Aorta (tissue), 5 donors: ENCODE measurements at regions not wholly inside any gene's neighbourhood (a gene's known extent, or its start where the extent isn't known, plus 50 kb on each side); places are given as distances from the start of the nearest gene placed in this dataset.
A peak's percentile ranks its signal among the peaks of the same experiment; 100 is the strongest.

Experiments used
- ATAC-seq: fragments of 200-7000 bp; cut with Tn5 transposase; one replicate; pipeline ENCODE4 v1.9.1; 2022; ENCODE audit warnings: moderate library complexity; ENCODE audit not compliant: low FRiP score
- DNase-seq, 2 donors: peaks; one replicate each; pipeline ENCODE4 v3.0.0-alpha.2; 2020
- H3K27ac ChIP-seq, 2 donors: one replicate each; pipeline ENCODE4 v1.5.1; 2013; ENCODE audit warnings: low read length in 2 of 2, mild to moderate bottlenecking in 2 of 2, moderate library complexity in 2 of 2, control low read depth in 1 of 2, inconsistent platforms in 1 of 2, low read depth in 1 of 2
- H3K27me3 ChIP-seq, 2 donors: one replicate each; pipeline ENCODE4 v1.6.1; 2013; ENCODE audit warnings: control low read depth in 1 of 2, low read length in 1 of 2, mild to moderate bottlenecking in 1 of 2, moderate library complexity in 1 of 2; ENCODE audit not compliant: insufficient read depth in 2 of 2, control insufficient read depth in 1 of 2
- H3K36me3 ChIP-seq, 2 donors: one replicate each; pipeline ENCODE4 v1.6.1; 2013; ENCODE audit warnings: control low read depth in 1 of 2, low read length in 1 of 2, mild to moderate bottlenecking in 1 of 2; ENCODE audit not compliant: insufficient read depth in 2 of 2, control insufficient read depth in 1 of 2
- H3K4me1 ChIP-seq, 2 donors: one replicate each; pipeline ENCODE4 v1.6.1; 2013; ENCODE audit warnings: low read length in 2 of 2, control low read depth in 1 of 2, mild to moderate bottlenecking in 1 of 2, moderate library complexity in 1 of 2; ENCODE audit not compliant: insufficient read depth in 2 of 2, control insufficient read depth in 1 of 2
- H3K4me3 ChIP-seq, 2 donors: one replicate each; pipeline ENCODE4 v1.5.1; 2013; ENCODE audit warnings: low read length in 2 of 2, control low read depth in 1 of 2, mild to moderate bottlenecking in 1 of 2
- H3K9me3 ChIP-seq: one replicate; pipeline ENCODE4 v1.6.1; 2013; ENCODE audit warnings: mild to moderate bottlenecking, low read length; ENCODE audit not compliant: control insufficient read depth
- WGBS, 2 donors: extraction: QIAGEN DNeasy Blood & Tissue Kit; methylation state at CpG; one replicate each; pipeline ENCODE4 v1.1.7; 2013; 5-methylcytosine and 5-hydroxymethylcytosine counted together
- intact Hi-C, 2 donors: fragments of 100-400 bp; cut with DNase I; formaldehyde crosslinking; loops; one replicate each; pipeline versions ENCODE4 v1.14.2 to v1.15.0; 2022
- donor health status: healthy with polysubstance abuse.
- donor health status: Bipolar disorder and iron deficiency.
- donor health status: DM: no; HTN: no; CAD: no.
- donor health status: DM: no; HTN: no; CAD: no.
- donor health status: DM: yes; HTN: yes; CAD: no.

DNA sequence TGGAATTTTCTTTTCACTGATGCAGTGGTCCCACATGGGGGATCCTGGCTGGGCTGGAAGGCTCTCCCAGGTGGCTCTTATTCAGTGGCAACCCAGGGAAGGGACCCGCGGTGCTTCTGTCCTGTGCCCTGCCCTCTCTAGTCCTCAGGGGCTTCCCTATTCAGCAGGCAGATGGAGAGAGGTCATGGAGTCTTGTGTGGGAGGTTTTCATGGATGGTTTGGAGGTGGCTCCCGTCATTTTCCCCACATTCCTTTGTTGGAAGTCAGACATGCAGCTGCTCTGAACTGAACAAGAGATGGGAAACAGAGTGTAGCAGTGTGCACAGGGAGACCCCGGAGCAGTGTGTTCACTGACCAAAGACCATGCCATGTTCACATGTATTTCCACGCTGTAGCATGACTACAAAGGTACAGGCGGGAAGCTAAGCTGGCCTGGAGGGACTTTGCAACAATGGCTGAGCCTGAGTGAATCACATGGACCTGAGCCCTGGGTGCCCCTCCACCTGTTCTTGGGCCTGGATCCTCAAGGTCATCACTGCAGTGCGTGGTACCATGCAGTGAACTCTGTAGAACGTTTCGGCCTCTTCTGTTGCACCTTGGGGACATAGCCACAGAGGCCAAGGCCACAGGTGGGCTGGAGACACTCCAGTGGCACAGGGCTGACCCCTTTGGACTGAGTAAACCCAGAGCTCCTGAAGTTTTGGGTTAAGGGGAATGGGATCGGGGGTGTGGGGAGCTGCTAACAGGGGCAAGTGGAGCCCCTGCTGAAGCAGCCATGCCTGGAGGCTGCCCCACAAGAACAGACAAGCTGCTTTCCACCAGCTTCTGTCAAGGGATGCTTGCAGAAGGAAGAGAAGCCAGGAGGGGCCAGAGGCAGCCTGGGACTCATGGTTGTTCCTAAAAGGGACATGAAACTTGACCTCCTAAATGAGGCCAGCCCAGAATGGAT is 123.0 kb downstream of the ASB7 start:
- DNase-seq: peak in 1 of 2 donors; percentile 58
- 83 to 85% methylated on average over 10 of the region's 10 CpGs for WGBS, 2 donors
- H3K9me3 ChIP-seq: no peaks in the 10 kb centered on the region
- ATAC-seq: no peak
- no peaks in the 10 kb centered on the region for H3K4me1 ChIP-seq
- intact Hi-C loops: no loop called here
- H3K36me3 ChIP-seq: no peaks in the 10 kb centered on the region
- H3K27ac ChIP-seq: no peak overlapping the region
- no peaks in the 10 kb centered on the region for H3K27me3 ChIP-seq
- H3K4me3 ChIP-seq: no peak overlapping the region

- 96 to 98% methylated on average over 7 of the region's 7 CpGs for WGBS, 2 donors
- H3K4me3 ChIP-seq: no peak overlapping the region
- peak in 1 of 2 donors; percentile 42 for DNase-seq
- H3K36me3 ChIP-seq: no peaks in the 10 kb centered on the region
- no peak for ATAC-seq
- intact Hi-C loops: no loop called here
- no peak overlapping the region for H3K27ac ChIP-seq
- H3K9me3 ChIP-seq: no peaks in the 10 kb centered on the region
- H3K4me1 ChIP-seq: no peaks in the 10 kb centered on the region
- H3K27me3 ChIP-seq: no peaks in the 10 kb centered on the region
These were observed 123.7 kb downstream of the ASB7 start for GRCh38 chr15:100726070-100726420.

DNA sequence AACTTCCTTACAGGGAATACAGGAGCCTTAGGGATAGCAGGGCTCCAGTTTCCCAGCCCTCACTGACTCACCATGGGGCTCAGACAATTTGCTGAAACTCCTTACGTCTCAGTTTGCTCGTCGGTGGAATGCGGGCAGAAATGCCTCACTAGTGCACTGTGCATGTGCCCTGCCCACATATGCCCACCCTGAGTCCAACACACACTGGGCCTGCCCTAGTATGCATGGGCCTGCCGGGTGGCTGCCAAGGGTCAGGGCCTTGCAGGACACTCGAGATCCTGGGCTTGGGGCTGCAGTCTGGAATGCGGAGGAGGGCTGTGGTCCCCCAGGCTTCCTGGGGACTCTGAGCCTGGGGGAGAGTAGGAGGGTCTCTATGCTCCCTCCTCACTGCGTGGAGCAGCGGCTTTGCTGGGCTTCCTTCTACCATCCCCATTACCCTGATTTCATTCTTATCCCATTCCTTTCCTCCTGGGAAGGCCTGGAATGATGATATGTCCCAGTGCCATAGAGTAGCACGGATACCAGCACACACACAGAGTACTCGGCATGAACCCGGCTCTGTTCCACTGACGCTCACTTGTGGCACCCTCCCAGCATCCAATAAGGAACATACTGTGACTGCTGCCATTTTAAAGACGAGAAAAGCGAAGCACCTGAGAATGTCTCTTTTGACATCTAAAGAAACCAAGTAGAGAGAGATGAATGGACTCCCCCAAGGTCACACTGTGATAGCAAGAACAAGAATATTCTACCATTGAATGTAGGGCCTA is 124.2 kb downstream of the ASB7 start:
- no peaks in the 10 kb centered on the region for H3K27me3 ChIP-seq
- ATAC-seq: no peak
- no peaks in the 10 kb centered on the region for H3K36me3 ChIP-seq
- H3K27ac ChIP-seq: no peak overlapping the region
- H3K9me3 ChIP-seq: no peaks in the 10 kb centered on the region
- 91 to 93% methylated on average over 15 of the region's 15 CpGs for WGBS, 2 donors
- intact Hi-C loops: no loop called here
- DNase-seq: peak in 1 of 2 donors; percentile 67
- no peak overlapping the region for H3K4me3 ChIP-seq
- H3K4me1 ChIP-seq: no peaks in the 10 kb centered on the region

- peak in 1 of 2 donors; percentile 67 for DNase-seq
- Histone ChIP-seq H3K27me3 (no peaks in the 10 kb centered on the region), H3K9me3 (no peaks in the 10 kb centered on the region), H3K4me1 (no peaks in the 10 kb centered on the region), H3K4me3 (no peak overlapping the region), H3K36me3 (no peaks in the 10 kb centered on the region), H3K27ac (no peak overlapping the region)
- 82 to 83% methylated on average over 21 of the region's 21 CpGs for WGBS, 2 donors
- ATAC-seq: no peak
- intact Hi-C loops: no loop called here
These were observed 125.0 kb downstream of the ASB7 start for GRCh38 chr15:100727291-100727851.

DNA sequence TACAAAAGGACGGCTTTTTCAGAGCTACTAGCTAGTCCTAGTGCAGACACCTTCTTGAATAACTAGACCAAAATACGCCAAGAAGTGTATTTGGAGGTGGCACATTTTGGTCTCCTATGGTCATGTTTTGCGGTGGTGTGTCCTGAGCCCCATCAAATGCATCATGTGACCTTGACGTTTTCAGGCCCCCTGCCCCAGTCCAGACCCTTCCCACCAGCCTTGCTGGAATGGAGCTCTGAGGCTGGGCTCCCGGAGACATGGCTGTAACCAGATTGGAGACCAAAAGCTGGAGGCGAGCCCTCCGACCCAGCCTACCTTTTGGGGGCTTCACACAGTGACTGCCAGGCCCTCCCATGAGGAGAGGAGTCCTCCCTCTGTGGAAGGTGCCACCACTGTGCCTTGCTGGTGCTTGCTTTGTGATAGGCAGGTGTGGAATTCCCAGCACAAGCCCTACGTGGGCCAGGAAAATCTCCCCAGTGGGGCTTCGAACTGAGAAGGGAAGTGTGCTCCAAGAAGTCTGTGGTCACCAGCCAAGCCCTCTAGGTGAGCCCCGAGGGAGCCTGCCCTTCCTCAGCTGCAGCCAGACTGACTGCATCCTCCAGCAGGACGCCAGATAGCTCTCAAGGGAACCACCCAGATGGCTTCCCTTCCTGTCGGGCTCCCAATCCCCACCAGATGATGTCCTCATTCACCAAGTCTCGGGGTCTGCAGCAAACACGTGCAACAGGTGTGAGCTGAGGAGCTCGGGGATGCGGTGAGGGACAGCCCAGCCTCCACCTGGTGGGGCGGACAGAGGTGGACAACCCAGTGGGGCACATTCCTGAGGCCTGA is 126.2 kb downstream of the ASB7 start:
- DNase-seq (peak in 1 of 2 donors; percentile 61), ATAC-seq (no peak)
- no peak overlapping the region for H3K27ac ChIP-seq
- intact Hi-C loops: no loop called here
- no peak overlapping the region for H3K4me3 ChIP-seq
- no peaks in the 10 kb centered on the region for H3K27me3 ChIP-seq
- no peaks in the 10 kb centered on the region for H3K36me3 ChIP-seq
- 78 to 83% methylated on average over 17 of the region's 17 CpGs for WGBS, 2 donors
- no peaks in the 10 kb centered on the region for H3K9me3 ChIP-seq
- peaks cover 2 to 7% of the 10 kb centered on the region in 2 donors for H3K4me1 ChIP-seq

- Histone ChIP-seq H3K4me1 (peaks cover 2 to 7% of the 10 kb centered on the region in 2 donors), H3K4me3 (no peak overlapping the region), H3K27me3 (no peaks in the 10 kb centered on the region), H3K9me3 (no peaks in the 10 kb centered on the region), H3K36me3 (no peaks in the 10 kb centered on the region), H3K27ac (no peak overlapping the region)
- DNase-seq (no peak), ATAC-seq (no peak)
- intact Hi-C loops: no loop called here
- 79 to 92% methylated on average over 6 of the region's 6 CpGs for WGBS, 2 donors
These were observed 127.1 kb downstream of the ASB7 start for GRCh38 chr15:100729461-100729860.

DNA sequence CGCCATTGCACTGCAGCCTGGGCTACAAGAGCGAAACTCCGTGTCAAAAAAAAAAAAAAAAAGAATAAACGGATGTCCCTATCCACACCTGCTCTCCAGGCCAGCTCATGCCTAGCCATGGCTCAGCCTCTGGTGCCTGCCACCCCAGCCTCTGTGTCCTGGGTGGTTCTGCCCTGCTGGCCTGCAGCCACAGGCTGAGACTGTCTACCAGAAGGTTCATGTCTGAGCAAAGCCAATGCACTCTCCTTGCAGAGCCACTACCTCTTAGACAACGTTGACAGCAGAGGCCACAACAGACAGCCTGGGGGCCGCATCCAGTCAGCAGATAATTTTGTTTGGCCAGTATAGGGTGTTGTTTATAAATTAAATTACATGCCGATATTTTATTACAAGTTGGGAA is 127.7 kb downstream of the ASB7 start:
- DNase-seq: peak in 1 of 2 donors; percentile 24
- 80 to 86% methylated on average over 4 to 7 of the region's 7 CpGs for WGBS, 2 donors
- intact Hi-C loops: no loop called here

GRCh38 chr15:100730655-100731266 is 128.4 kb downstream of the ASB7 start:
- Histone ChIP-seq H3K9me3 (no peaks in the 10 kb centered on the region), H3K27ac (no peak overlapping the region), H3K4me3 (no peak overlapping the region), H3K4me1 (peaks cover 2 to 7% of the 10 kb centered on the region in 2 donors), H3K36me3 (no peaks in the 10 kb centered on the region), H3K27me3 (no peaks in the 10 kb centered on the region)
- intact Hi-C loops: no loop called here
- no peak for ATAC-seq
- DNase-seq: peak in 1 of 2 donors; percentile 48
- 95 to 96% methylated on average over 7 of the region's 7 CpGs for WGBS, 2 donors

More for the DNA sequence above, 127.7 kb downstream of the ASB7 start:
- H3K4me3 ChIP-seq: no peak overlapping the region
- H3K9me3 ChIP-seq: no peaks in the 10 kb centered on the region
- ATAC-seq: no peak
- no peak overlapping the region for H3K27ac ChIP-seq
- H3K36me3 ChIP-seq: no peaks in the 10 kb centered on the region
- H3K4me1 ChIP-seq: peaks cover 2 to 7% of the 10 kb centered on the region in 2 donors
- no peaks in the 10 kb centered on the region for H3K27me3 ChIP-seq
